PC-9 (cell line): ENCODE measurements at regions not wholly inside any gene's neighbourhood (a gene's known extent, or its start where the extent isn't known, plus 50 kb on each side); places are given as distances from the start of the nearest gene placed in this dataset.

Experiments used
- BruUV-seq: library from RNA; stranded (reverse); fragments of 400-500 nt; replicated peaks from 2 replicates; lab custom pipeline; 2021; lab: Mats Ljungman, UMichigan
- CTCF ChIA-PET: fragments of 300-600 bp; sonication (Branson Sonifier 250); formaldehyde crosslinking; loops from one replicate; lab custom pipeline; 2022; ENCODE audit warnings: antibody characterized with exemption; lab: Charles Lee
- POLR2A ChIA-PET: fragments of 300-600 bp; sonication (Branson Sonifier 250); formaldehyde crosslinking; loops from one replicate; lab custom pipeline; 2022; ENCODE audit warnings: antibody characterized with exemption; ENCODE audit not compliant: unreplicated experiment; lab: Charles Lee
- DNase-seq, 2 experiments: peaks; one replicate each; pipeline versions ENCODE4 v3.0.0 to v3.0.0-alpha.2; 2015 to 2022; ENCODE audit warnings: mixed read lengths in 1 of 2
- H2AFZ ChIP-seq: fragments of 200-600 bp; sonication (generic); 2 replicates; pipeline ENCODE4 v1.8.1; 2017; ENCODE audit warnings: antibody characterized with exemption
- H3F3A ChIP-seq: fragments of 200-600 bp; sonication (generic); 2 replicates; pipeline ENCODE4 v1.8.1; 2017; ENCODE audit warnings: antibody characterized with exemption, mild to moderate bottlenecking, low read depth; ENCODE audit not compliant: insufficient read depth
- H3K27ac ChIP-seq: fragments of 200-600 bp; sonication (generic); 2 replicates; pipeline ENCODE4 v1.6.1; 2016; ENCODE audit warnings: mixed run types
- H3K27me3 ChIP-seq: fragments of 200-600 bp; sonication (generic); 2 replicates; pipeline ENCODE4 v1.6.1; 2016; ENCODE audit warnings: low read depth, mixed run types; ENCODE audit not compliant: insufficient read depth
- H3K36me3 ChIP-seq: fragments of 200-600 bp; sonication (generic); 2 replicates; pipeline ENCODE4 v1.6.1; 2016; ENCODE audit warnings: low read depth, mixed run types
- H3K4me1 ChIP-seq: fragments of 200-600 bp; sonication (generic); replicated peaks from 2 replicates; pipeline ENCODE4 v1.6.1; 2016; ENCODE audit warnings: mixed run types; ENCODE audit not compliant: insufficient read depth
- H3K4me2 ChIP-seq: fragments of 200-600 bp; sonication (generic); 2 replicates; pipeline ENCODE4 v1.6.1; 2017; ENCODE audit warnings: mixed run types
- H3K4me3 ChIP-seq: fragments of 200-600 bp; sonication (generic); 2 replicates; pipeline ENCODE4 v1.6.1; 2016; ENCODE audit warnings: mixed run types
- H3K79me2 ChIP-seq: fragments of 200-600 bp; sonication (generic); 2 replicates; pipeline ENCODE4 v1.6.1; 2017; ENCODE audit warnings: low read depth, mixed run types
- H3K9me2 ChIP-seq: fragments of 200-600 bp; sonication (generic); 2 replicates; pipeline ENCODE4 v1.8.1; 2017; ENCODE audit warnings: mild to moderate bottlenecking; ENCODE audit not compliant: insufficient read depth
- H3K9me3 ChIP-seq: fragments of 200-600 bp; sonication (generic); 2 replicates; pipeline ENCODE4 v1.8.1; 2016; ENCODE audit warnings: low read depth; ENCODE audit not compliant: insufficient read depth
- H4K20me1 ChIP-seq: fragments of 200-600 bp; sonication (generic); 2 replicates; pipeline ENCODE4 v1.8.1; 2017; ENCODE audit not compliant: insufficient read depth
- EZH2 ChIP-seq: fragments of 200-600 bp; sonication (generic); IDR thresholded peaks from 2 replicates; pipeline ENCODE4 v1.8.0; 2017; ENCODE audit warnings: antibody characterized with exemption, low read depth
- intact Hi-C: fragments of 100-400 bp; cut with micrococcal nuclease; formaldehyde crosslinking; loops from one replicate; pipeline ENCODE4 v1.10.0; 2022; ENCODE audit not compliant: unreplicated experiment
- TF ChIP-seq, protein P1 (sequence below): fragments of 200-600 bp; sonication (generic); conservative IDR thresholded peaks from 2 replicates; pipeline ENCODE4 v1.6.1; 2017; ENCODE audit warnings: mixed run types, antibody characterized with exemption, mild to moderate bottlenecking, moderate library complexity

DNA sequence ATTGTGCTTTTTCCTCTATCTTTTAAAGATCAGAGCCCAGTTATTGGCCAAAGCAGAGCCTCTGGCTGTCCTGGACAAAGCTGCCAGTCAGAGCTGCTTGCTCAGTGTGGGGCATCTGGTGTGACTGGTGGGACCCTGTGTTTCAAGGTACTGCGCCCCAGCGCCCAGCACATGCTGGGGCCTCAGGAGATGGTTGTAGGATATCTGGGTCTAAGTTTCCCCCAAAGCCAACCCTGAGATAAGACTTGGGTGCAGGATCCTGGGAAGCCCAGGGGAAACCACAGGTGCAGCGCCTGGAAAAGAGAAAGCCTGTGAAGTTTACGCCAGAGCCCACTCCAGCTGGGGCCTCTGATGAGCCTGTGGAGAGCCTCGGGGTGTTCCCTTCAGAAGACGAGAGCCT lies 117.7 kb downstream of the RPIA start:
- no TSS peak for BruUV-seq
- Histone ChIP-seq H3K4me3 (no peak overlapping the region), H4K20me1 (no peaks in the 10 kb centered on the region), H3K27ac (no peak overlapping the region), H3K4me2 (no peak overlapping the region), H2AFZ (no peak overlapping the region), H3K79me2 (no peaks in the 10 kb centered on the region), H3K27me3 (peaks cover 18% of the 10 kb centered on the region; the same call in 1 of the 2 replicates), H3K36me3 (no peaks in the 10 kb centered on the region), H3F3A (no peaks in the 10 kb centered on the region), H3K4me1 (no peaks in the 10 kb centered on the region), H3K9me3 (no peaks in the 10 kb centered on the region), H3K9me2 (no peaks in the 10 kb centered on the region)
- intact Hi-C loops, result no loop called here
- POLR2A ChIA-PET, result no interaction called here
- CTCF ChIA-PET, result interaction anchor here (0.6 to 0.7 kb wide), 2 partner anchors 72 to 160 kb away, joined by 3 to 7 read pairs; no protein-coding TSS in a partner anchor
- TF ChIP-seq, protein P1, sequence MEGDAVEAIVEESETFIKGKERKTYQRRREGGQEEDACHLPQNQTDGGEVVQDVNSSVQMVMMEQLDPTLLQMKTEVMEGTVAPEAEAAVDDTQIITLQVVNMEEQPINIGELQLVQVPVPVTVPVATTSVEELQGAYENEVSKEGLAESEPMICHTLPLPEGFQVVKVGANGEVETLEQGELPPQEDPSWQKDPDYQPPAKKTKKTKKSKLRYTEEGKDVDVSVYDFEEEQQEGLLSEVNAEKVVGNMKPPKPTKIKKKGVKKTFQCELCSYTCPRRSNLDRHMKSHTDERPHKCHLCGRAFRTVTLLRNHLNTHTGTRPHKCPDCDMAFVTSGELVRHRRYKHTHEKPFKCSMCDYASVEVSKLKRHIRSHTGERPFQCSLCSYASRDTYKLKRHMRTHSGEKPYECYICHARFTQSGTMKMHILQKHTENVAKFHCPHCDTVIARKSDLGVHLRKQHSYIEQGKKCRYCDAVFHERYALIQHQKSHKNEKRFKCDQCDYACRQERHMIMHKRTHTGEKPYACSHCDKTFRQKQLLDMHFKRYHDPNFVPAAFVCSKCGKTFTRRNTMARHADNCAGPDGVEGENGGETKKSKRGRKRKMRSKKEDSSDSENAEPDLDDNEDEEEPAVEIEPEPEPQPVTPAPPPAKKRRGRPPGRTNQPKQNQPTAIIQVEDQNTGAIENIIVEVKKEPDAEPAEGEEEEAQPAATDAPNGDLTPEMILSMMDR, result no peak
- no peak for TF ChIP-seq EZH2
- no peak for DNase-seq

DNA sequence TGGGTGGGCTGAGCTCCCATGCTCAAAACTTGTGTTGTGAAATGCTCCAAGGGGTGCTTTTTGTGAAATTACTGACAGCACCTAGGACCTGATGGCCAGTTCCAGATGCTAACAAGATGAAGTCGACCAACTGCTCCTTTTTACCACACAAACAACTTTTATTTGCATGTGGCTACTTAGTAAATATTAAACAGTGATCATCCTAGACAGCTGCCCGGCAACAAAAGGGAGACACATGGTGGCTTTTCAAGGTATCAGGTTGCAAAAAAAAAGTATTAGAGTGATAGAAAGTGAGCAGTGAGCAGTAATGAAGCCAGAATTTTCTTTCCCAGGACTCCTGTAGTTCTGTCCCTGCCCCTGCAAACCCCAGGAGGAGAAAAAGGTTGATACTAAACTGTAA lies 118.5 kb downstream of the RPIA start:
- Histone ChIP-seq H3K36me3 (no peaks in the 10 kb centered on the region), H3K27ac (no peak overlapping the region), H2AFZ (no peak overlapping the region), H3K79me2 (no peaks in the 10 kb centered on the region), H3K4me2 (no peak overlapping the region), H3F3A (no peaks in the 10 kb centered on the region), H3K9me3 (no peaks in the 10 kb centered on the region), H4K20me1 (no peaks in the 10 kb centered on the region), H3K27me3 (peaks cover 18% of the 10 kb centered on the region; the same call in 1 of the 2 replicates), H3K4me3 (no peak overlapping the region), H3K9me2 (no peaks in the 10 kb centered on the region), H3K4me1 (no peaks in the 10 kb centered on the region)
- DNase-seq, result no peak
- ChIA-PET CTCF (no interaction called here), POLR2A (no interaction called here)
- BruUV-seq, result no TSS peak
- TF ChIP-seq, protein P1, result no peak
- no peak for TF ChIP-seq EZH2
- intact Hi-C loops, result no loop called here

DNA sequence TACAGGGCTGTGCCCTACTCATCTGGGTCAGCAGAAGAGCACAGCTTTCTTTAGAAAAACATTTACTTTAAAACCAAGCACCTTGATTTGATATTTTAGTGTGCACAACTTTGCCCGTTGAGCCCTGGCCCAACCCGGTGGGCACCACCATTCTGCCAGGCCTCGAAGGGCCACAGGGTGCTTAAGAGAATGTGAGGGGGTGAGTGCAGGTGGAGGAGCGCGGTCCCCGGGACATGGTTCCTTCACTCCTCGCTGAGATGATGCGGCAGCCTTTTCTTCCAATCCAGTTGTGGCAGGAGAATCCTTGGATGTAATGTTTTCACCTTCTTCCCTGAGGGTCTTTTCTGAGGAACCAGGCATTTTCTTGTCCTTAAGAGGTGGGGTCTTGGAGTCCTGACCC lies 119.0 kb downstream of the RPIA start:
- Histone ChIP-seq H3K4me1 (no peaks in the 10 kb centered on the region), H3K9me3 (no peaks in the 10 kb centered on the region), H3K27me3 (peaks cover 18% of the 10 kb centered on the region; the same call in 1 of the 2 replicates), H2AFZ (no peak overlapping the region), H3K79me2 (no peaks in the 10 kb centered on the region), H3K4me3 (no peak overlapping the region), H3K27ac (no peak overlapping the region), H3K9me2 (no peaks in the 10 kb centered on the region), H4K20me1 (no peaks in the 10 kb centered on the region), H3K4me2 (no peak overlapping the region), H3F3A (no peaks in the 10 kb centered on the region), H3K36me3 (no peaks in the 10 kb centered on the region)
- no peak for TF ChIP-seq EZH2
- TF ChIP-seq, protein P1, result no peak
- POLR2A ChIA-PET, result no interaction called here
- no peak for DNase-seq
- intact Hi-C loops, result no loop called here
- BruUV-seq, result no TSS peak
- CTCF ChIA-PET, result no interaction called here
